Fibroblast of lung (primary cell): ENCODE measurements at regions not wholly inside any gene's neighbourhood (a gene's known extent, or its start where the extent isn't known, plus 50 kb on each side); places are given as distances from the start of the nearest gene placed in this dataset.

ENCODE experiments used
- DNase-seq, 2 donors: peaks; one replicate each; pipeline versions ENCODE4 v3.0.0 to v3.0.0-alpha.2; 2010; ENCODE audit warnings: low read depth in 2 of 2
- H2AFZ ChIP-seq: 2 replicates; pipeline ENCODE4 v1.5.1; 2012; ENCODE audit warnings: low read length, control low read depth, inconsistent platforms
- H3K27ac ChIP-seq: 2 replicates; pipeline ENCODE4 v1.5.1; 2011; ENCODE audit warnings: low read length, control low read depth; ENCODE audit not compliant: insufficient read depth
- H3K27me3 ChIP-seq: 2 replicates; pipeline ENCODE4 v1.5.1; 2011; ENCODE audit warnings: mild to moderate bottlenecking, low read length; ENCODE audit not compliant: control insufficient read depth, insufficient read depth
- H3K36me3 ChIP-seq: 2 replicates; pipeline ENCODE4 v1.5.1; 2011; ENCODE audit warnings: low read length; ENCODE audit not compliant: control insufficient read depth, insufficient read depth
- H3K4me1 ChIP-seq: 2 replicates; pipeline ENCODE4 v1.5.1; 2011; ENCODE audit warnings: low read length; ENCODE audit not compliant: control insufficient read depth, insufficient read depth; ENCODE audit errors: extremely low read depth
- H3K4me2 ChIP-seq: 2 replicates; pipeline ENCODE4 v1.5.1; 2011; ENCODE audit warnings: low read length, control low read depth; ENCODE audit not compliant: insufficient read depth; ENCODE audit errors: extremely low read depth
- H3K4me3 ChIP-seq, 4 experiments: fragments of 200-600 bp in 1 of 4; sonication (generic) in 1 of 4; replicated peaks in 1 of 4; 2 replicates each; pipeline ENCODE4 v1.5.1; 2011 to 2016; ENCODE audit warnings: low read length in 4 of 4, low read depth in 3 of 4, mild to moderate bottlenecking in 3 of 4, control low read depth in 2 of 4, inconsistent platforms in 1 of 4, mixed read lengths in 1 of 4; ENCODE audit not compliant: insufficient read depth in 1 of 4; ENCODE audit errors: control extremely low read depth in 1 of 4
- H3K79me2 ChIP-seq: 2 replicates; pipeline ENCODE4 v1.5.1; 2012; ENCODE audit warnings: mild to moderate bottlenecking, low read length, inconsistent platforms; ENCODE audit not compliant: control insufficient read depth, insufficient read depth
- H3K9ac ChIP-seq: 2 replicates; pipeline ENCODE4 v1.5.1; 2011; ENCODE audit warnings: mild to moderate bottlenecking, low read length, control low read depth; ENCODE audit not compliant: insufficient read depth
- H3K9me3 ChIP-seq: 2 replicates; pipeline ENCODE4 v1.5.1; 2012; ENCODE audit warnings: low read depth, low read length; ENCODE audit not compliant: control insufficient read depth, insufficient read depth
- H4K20me1 ChIP-seq: 2 replicates; pipeline ENCODE4 v1.5.1; 2011; ENCODE audit warnings: low read length; ENCODE audit not compliant: control insufficient read depth, insufficient read depth; ENCODE audit errors: extremely low read depth
- CTCF ChIP-seq, 2 donors: IDR thresholded peaks in 1 of 2; conservative IDR thresholded peaks in 1 of 2; 1 replicate in 1 of 2; 2 replicates in 1 of 2; pipeline ENCODE4 v1.5.1; 2011 to 2012; ENCODE audit warnings: low read length in 2 of 2, control low read depth in 1 of 2, inconsistent platforms in 1 of 2, low read depth in 1 of 2, mild to moderate bottlenecking in 1 of 2
- EZH2 ChIP-seq: IDR thresholded peaks from 2 replicates; pipeline ENCODE4 v1.5.1; 2012; ENCODE audit warnings: low read length, control low read depth, mild to moderate bottlenecking; ENCODE audit errors: missing control alignments

GRCh38 chr5:96112703-96113102, 151.1 kb upstream of the ELL2 start:
- Histone ChIP-seq H3K4me3 (no peak overlapping the region), H3K9me3 (no peaks in the 10 kb centered on the region), H3K4me2 (no peak overlapping the region), H4K20me1 (no peaks in the 10 kb centered on the region), H3K9ac (no peak overlapping the region), H3K36me3 (no peaks in the 10 kb centered on the region), H3K27me3 (no peaks in the 10 kb centered on the region), H3K4me1 (no peaks in the 10 kb centered on the region), H3K79me2 (no peaks in the 10 kb centered on the region), H2AFZ (no peak overlapping the region), H3K27ac (no peak overlapping the region)
- DNase-seq, result no peak
- TF ChIP-seq CTCF (conservative IDR thresholded peaks at IDR 0.05 in 1 of 2, IDR thresholded peaks at IDR 0.05 in 1 of 2; ENCODE audit: low read depth in 1 of 2, low read length in 2 of 2) (no peak), EZH2 (no peak)

GRCh38 chr5:96112123-96112670, 150.5 kb upstream of the ELL2 start:
- no peaks in the 10 kb centered on the region for H3K4me1 ChIP-seq
- no peak for TF ChIP-seq EZH2
- peak in 1 of 2 donors; percentile 13 for TF ChIP-seq CTCF (conservative IDR thresholded peaks at IDR 0.05 in 1 of 2, IDR thresholded peaks at IDR 0.05 in 1 of 2; ENCODE audit: low read depth in 1 of 2, low read length in 2 of 2)

GRCh38 chr5:96111080-96111756, 149.6 kb upstream of the ELL2 start:
- Histone ChIP-seq H3K9ac (no peak overlapping the region), H4K20me1 (no peaks in the 10 kb centered on the region), H3K4me2 (no peak overlapping the region), H3K36me3 (no peaks in the 10 kb centered on the region), H2AFZ (no peak overlapping the region), H3K4me1 (no peaks in the 10 kb centered on the region), H3K27me3 (no peaks in the 10 kb centered on the region), H3K4me3 (no peak overlapping the region), H3K79me2 (no peaks in the 10 kb centered on the region), H3K9me3 (no peaks in the 10 kb centered on the region), H3K27ac (no peak overlapping the region)
- TF ChIP-seq EZH2, result no peak
- no peak for TF ChIP-seq CTCF (conservative IDR thresholded peaks at IDR 0.05 in 1 of 2, IDR thresholded peaks at IDR 0.05 in 1 of 2; ENCODE audit: low read depth in 1 of 2, low read length in 2 of 2)
- no peak for DNase-seq

More at GRCh38 chr5:96112123-96112670, 150.5 kb upstream of the ELL2 start:
- Histone ChIP-seq H3K4me3 (no peak overlapping the region), H2AFZ (no peak overlapping the region), H3K9me3 (no peaks in the 10 kb centered on the region), H3K4me2 (no peak overlapping the region), H3K79me2 (no peaks in the 10 kb centered on the region), H3K27me3 (no peaks in the 10 kb centered on the region), H4K20me1 (no peaks in the 10 kb centered on the region), H3K36me3 (no peaks in the 10 kb centered on the region), H3K27ac (no peak overlapping the region), H3K9ac (no peak overlapping the region)
- DNase-seq, result no peak
